SHP77 treated with DMSO at 0.1 percent for 48 hours (cell line): ENCODE measurements at regions not wholly inside any gene's neighbourhood (a gene's known extent, or its start where the extent isn't known, plus 50 kb on each side); places are given as distances from the start of the nearest gene placed in this dataset.
"Not testable (repeated sequence)": the region's sequence is repeated elsewhere in the genome, so short reads cannot be mapped to it uniquely, and the experiment has no call there.

Experiments used
- DNase-seq: peaks from one replicate; lab custom pipeline; 2025; lab: John Stamatoyannopoulos, UW

DNA sequence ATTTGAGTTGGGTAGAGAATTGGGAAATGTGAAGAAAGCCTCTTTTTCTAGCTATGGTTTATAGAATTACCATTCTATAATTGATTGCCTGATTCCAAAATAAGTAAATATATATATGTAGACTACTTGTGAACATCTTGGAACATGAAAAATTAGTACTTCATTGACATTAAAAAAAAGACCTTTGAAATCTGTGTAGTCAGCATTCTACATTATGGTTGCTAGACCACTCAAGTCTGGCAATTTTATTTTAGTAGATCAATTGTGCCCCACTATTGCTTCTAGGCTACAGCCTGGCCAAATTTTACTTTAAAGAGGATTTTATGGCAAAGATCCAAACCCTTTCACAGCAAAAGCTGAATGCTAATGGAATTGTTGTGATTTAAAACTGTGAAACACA lies 279.8 kb downstream of the IKZF2 start:
- no peak for DNase-seq

DNA sequence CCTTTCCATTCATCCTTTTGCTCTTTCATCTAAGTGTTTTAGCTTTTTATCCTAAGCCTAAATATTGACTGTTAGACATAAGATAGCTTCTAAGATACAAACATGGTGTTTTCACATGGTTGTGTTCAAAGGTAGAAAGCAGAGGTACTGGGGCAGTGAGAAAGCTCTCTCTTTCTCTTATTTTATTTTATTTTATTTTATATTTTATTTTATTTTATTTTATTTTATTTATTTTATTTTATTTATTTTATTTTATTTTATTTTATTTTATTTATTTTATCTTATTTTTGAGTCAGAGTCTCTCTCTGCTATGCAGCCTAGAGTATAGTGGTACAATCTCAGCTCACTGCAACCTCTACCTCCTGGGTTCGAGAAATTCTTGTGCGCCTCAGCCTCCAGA lies 287.2 kb downstream of the IKZF2 start:
- DNase-seq, result no peak

GRCh38 chr2:212863185-212863588 lies 288.2 kb downstream of the IKZF2 start:
- DNase-seq, result peak; percentile 44

- no peak for DNase-seq
Measured at GRCh38 chr2:212858496-212858895, 292.9 kb downstream of the IKZF2 start.

- no peak for DNase-seq
Measured at GRCh38 chr2:212854771-212855170, 296.6 kb downstream of the IKZF2 start.

DNA sequence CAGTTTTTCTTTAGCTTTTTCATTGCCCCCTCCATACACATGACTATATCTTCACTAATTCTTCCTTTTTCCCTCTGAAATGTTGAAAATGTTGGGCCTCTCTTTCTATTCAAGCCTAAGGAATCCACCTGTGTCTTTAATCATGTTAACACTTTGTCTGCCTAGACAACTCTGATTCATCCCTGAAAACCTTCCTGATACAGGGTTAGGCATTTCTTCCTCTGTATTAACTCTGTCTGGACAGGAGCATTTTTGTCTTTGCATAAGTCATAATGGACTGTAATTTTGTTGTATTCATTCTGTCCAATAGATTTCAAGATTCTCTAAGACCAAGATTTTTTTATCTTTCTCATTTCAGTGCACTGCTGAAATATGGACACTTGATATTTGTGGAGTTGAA lies 297.3 kb downstream of the IKZF2 start:
- no peak for DNase-seq

- no peak for DNase-seq
Measured at GRCh38 chr2:212845941-212846340, 305.5 kb downstream of the IKZF2 start.

- DNase-seq, result no peak
Measured at GRCh38 chr2:212843409-212844199, 305.0 kb upstream of the ERBB4 start.

- DNase-seq, result no peak
Measured at GRCh38 chr2:212842544-212843185, 304.1 kb upstream of the ERBB4 start.

DNA sequence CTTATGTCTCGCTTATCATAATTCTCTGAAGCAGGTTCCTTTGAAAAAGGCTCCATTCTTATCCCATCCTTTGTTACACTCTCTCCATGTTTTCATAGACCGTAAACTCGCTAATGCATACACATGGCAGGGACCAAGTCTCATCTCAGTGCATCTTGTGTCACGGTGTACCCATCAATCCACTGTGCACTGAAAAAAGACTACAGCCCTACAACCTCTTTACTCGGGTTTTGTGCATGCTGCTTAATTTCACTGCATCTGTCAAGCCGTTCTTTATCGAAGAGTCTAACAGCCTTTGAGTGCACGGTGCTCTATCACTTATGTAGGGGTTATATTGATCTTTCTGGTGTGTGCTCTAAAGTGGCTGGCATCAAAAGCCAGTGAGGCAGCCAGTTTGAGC lies 302.9 kb upstream of the ERBB4 start:
- DNase-seq, result no peak

- DNase-seq, result no peak
Measured at GRCh38 chr2:212832211-212833195, 293.9 kb upstream of the ERBB4 start.

GRCh38 chr2:212831671-212832199 lies 293.1 kb upstream of the ERBB4 start:
- no peak for DNase-seq

GRCh38 chr2:212816267-212816666 lies 277.7 kb upstream of the ERBB4 start:
- no peak for DNase-seq

GRCh38 chr2:212815453-212815852 lies 276.9 kb upstream of the ERBB4 start:
- DNase-seq, result no peak

- no peak for DNase-seq
Measured at GRCh38 chr2:212814941-212815340, 276.3 kb upstream of the ERBB4 start.

DNA sequence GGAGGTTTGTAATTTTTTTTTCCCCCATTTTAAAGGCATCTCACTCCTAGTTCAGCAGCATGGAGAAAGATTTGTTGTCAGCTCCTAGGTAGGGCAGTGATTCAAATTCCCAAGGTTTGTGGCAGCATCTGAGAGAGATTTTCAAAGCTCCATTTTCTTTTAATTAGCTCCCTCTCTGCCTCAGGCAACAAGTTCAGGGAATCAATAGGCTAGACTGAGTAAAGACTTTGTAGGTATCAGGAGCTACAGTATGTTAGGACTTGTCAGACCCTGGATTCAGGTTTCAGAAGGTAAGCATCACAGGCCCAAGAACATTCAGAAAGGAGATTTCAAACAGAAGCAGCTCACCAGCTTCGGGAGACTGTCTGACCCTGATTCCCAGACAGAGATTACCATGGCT lies 273.3 kb upstream of the ERBB4 start:
- no peak for DNase-seq

DNA sequence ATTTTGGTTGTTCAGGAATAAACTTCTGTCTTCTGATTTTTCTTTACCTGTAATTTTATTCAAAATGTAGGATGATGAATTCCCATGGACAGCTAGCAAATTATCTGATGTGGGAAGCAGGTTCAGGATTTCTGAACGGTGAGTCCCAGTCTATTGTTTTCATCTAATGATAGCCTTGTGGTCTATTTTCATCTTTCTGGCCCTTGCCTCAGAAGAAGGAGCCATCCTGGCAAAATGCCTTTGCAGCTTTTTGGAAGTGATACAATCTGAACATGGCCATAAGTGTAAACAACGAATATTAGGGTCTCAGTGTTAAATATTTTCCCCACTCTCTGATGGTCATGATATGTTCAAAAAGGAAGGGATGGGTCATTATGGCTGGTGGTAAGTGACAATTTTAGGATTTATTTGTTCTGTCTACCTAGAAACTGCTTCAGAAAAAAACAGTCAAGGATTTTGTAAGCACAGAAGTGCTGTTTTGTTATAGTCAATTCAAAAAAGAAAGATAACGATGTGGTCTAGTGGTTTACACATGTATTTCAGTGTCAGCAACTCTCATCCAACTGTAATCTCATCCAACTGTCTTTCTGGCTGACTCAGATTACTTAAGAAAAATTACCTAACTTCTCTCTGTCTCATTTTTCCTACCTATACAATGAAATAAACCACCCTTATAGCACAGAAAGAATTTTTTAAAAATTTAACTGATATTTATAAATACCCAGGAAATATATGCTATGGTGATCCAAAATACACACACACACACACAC lies 272.6 kb upstream of the ERBB4 start:
- no peak for DNase-seq

DNA sequence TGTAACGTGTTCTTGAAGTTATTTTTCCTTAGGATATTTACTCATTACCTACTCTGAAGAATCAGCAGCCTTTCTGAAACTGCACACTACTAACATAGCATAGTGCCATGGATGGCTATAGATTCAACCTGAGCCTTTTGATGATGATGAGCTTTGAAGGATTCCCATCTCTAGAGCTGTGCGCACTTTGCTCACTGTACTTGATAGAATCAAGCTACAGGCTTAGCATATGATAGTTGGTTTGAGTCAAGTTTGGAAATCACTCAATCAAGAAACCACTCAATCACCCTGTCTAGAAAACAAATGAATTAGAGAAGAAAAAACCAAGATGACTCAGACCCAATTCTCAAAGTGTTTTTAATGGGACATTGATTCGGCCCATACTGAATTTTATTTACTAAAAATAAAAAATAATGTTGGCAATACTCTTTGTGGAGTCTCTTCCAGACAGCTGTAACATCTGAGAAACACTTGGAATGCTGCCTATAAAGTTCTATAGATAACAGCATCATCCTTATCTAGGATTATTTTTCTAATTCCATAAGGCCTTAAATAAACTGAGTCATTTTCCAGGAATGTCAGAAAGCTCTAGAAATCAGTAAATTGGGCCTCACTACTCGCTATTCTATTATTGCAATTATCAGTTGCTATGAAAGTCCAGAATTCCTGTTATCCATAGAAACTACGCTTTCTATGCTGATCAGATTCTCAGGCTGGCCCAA lies 259.0 kb upstream of the ERBB4 start:
- DNase-seq, result no peak

DNA sequence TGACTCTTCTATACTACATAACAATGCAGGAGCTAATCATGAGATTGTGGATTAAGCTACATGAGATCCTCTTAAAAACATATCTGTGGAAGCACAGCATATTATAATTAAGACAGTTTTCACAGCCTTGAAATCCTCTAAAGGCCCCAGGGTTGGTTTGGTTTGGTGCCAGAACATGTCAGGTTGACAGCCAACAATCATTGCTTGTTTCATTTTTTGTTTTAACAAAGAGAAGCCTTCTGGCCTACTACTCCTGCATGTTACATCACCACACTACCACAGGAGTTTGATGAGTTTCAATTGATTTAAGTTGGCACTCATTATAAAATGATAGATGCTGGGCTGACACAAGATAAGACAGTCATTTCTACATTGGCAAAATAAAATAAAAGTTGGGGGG lies 255.9 kb upstream of the ERBB4 start:
- DNase-seq, result no peak

- no peak for DNase-seq
Measured at GRCh38 chr2:212791569-212791968, 253.0 kb upstream of the ERBB4 start.

GRCh38 chr2:212786088-212786487 lies 247.5 kb upstream of the ERBB4 start:
- not testable (repeated sequence) for DNase-seq
